B cell (primary cell): ENCODE measurements at regions not wholly inside any gene's neighbourhood (a gene's known extent, or its start where the extent isn't known, plus 50 kb on each side); places are given as distances from the start of the nearest gene placed in this dataset.

Experiments used
- ATAC-seq: fragments of 200-7000 bp; cut with Tn5 transposase; one replicate; pipeline ENCODE4 v1.10.0; 2021; ENCODE audit warnings: low read depth, mild to moderate bottlenecking, moderate number of reproducible peaks, moderate library complexity
- CTCF ChIA-PET: fragments of 350-600 bp; sonication (Branson Sonifier 250); formaldehyde crosslinking; loops from one replicate; lab custom pipeline; 2021; ENCODE audit warnings: antibody characterized with exemption, inconsistent platforms; lab: Charles Lee
- POLR2A ChIA-PET: fragments of 350-600 bp; sonication (Branson Sonifier 250); formaldehyde crosslinking; loops from one replicate; lab custom pipeline; 2021; ENCODE audit warnings: antibody characterized with exemption; lab: Charles Lee
- DNase-seq: peaks from one replicate; pipeline ENCODE4 v3.0.0; 2013
- H2AFZ ChIP-seq: 2 replicates; pipeline ENCODE4 v1.6.1; 2012; ENCODE audit warnings: mild to moderate bottlenecking, low read depth, low read length; ENCODE audit not compliant: insufficient read depth, poor library complexity, severe bottlenecking
- H3K27ac ChIP-seq, 2 donors: 1 replicate in 1 of 2; 2 replicates in 1 of 2; pipeline ENCODE4 v1.5.1; 2012 to 2013; ENCODE audit warnings: low read length in 2 of 2, mild to moderate bottlenecking in 2 of 2, moderate library complexity in 1 of 2
- H3K27me3 ChIP-seq, 4 experiments: fragments of 200-600 bp in 1 of 4; sonication (generic) in 1 of 4; replicated peaks in 1 of 4; 1 replicate in 2 of 4; 2 replicates in 2 of 4; pipeline versions ENCODE4 v1.6.1 to v1.7.0; 2013 to 2016; ENCODE audit warnings: low read length in 3 of 4, mild to moderate bottlenecking in 2 of 4, mixed read lengths in 1 of 4, moderate library complexity in 1 of 4; ENCODE audit not compliant: insufficient read depth in 4 of 4, control insufficient read depth in 3 of 4; ENCODE audit errors: control extremely low read depth in 1 of 4
- H3K36me3 ChIP-seq, 2 experiments: replicated peaks in 1 of 2; 1 replicate in 1 of 2; 2 replicates in 1 of 2; pipeline versions ENCODE4 v1.6.1 to v1.7.1; 2013; ENCODE audit warnings: low read length in 1 of 2; ENCODE audit not compliant: insufficient read depth in 2 of 2, control insufficient read depth in 1 of 2; ENCODE audit errors: control extremely low read depth in 1 of 2, extremely low read depth in 1 of 2
- H3K4me1 ChIP-seq, 2 donors: fragments of 200-600 bp in 1 of 2; sonication (generic) in 1 of 2; 1 replicate in 1 of 2; 2 replicates in 1 of 2; pipeline versions ENCODE4 v1.5.1 to v1.6.1; 2013 to 2017; ENCODE audit warnings: low read length in 2 of 2; ENCODE audit not compliant: control insufficient read depth in 2 of 2, insufficient read depth in 2 of 2
- H3K4me2 ChIP-seq: replicated peaks from 2 replicates; pipeline ENCODE3; 2012; ENCODE audit warnings: mild to moderate bottlenecking, low read depth, low read length; ENCODE audit not compliant: poor library complexity, severe bottlenecking
- H3K4me3 ChIP-seq, 5 experiments: fragments of 200-600 bp in 1 of 5; sonication (generic) in 1 of 5; 1 replicate in 3 of 5; 2 replicates in 2 of 5; pipeline versions ENCODE4 v1.5.1 to v1.7.0; 2011 to 2016; ENCODE audit warnings: low read length in 4 of 5, mild to moderate bottlenecking in 4 of 5, low read depth in 2 of 5, control low read depth in 1 of 5, moderate library complexity in 1 of 5; ENCODE audit not compliant: insufficient read depth in 1 of 5; ENCODE audit errors: control extremely low read depth in 1 of 5, extremely low read depth in 1 of 5
- H3K79me2 ChIP-seq: fragments of 200-600 bp; sonication (generic); one replicate; pipeline ENCODE4 v1.6.0; 2016; ENCODE audit warnings: low read length; ENCODE audit not compliant: control insufficient read depth, insufficient read depth
- H3K9ac ChIP-seq: fragments of 200-600 bp; sonication (generic); 2 replicates; pipeline ENCODE4 v1.6.1; 2017; ENCODE audit warnings: mild to moderate bottlenecking, low read length, moderate library complexity
- H3K9me3 ChIP-seq, 3 donors: one replicate each; pipeline versions ENCODE4 v1.6.1 to v1.7.1; 2013; ENCODE audit warnings: low read length in 2 of 3; ENCODE audit not compliant: control insufficient read depth in 2 of 3, insufficient read depth in 1 of 3; ENCODE audit errors: control extremely low read depth in 1 of 3
- H4K20me1 ChIP-seq: 2 replicates; pipeline ENCODE4 v1.6.0; 2012; ENCODE audit warnings: mild to moderate bottlenecking, low read length; ENCODE audit not compliant: insufficient read depth, control insufficient read depth, poor library complexity, severe bottlenecking
- H3K27ac Mint-ChIP-seq: one replicate; pipeline ENCODE4 v1.8.0; 2021; ENCODE audit warnings: mixed read lengths
- H3K27me3 Mint-ChIP-seq: one replicate; pipeline ENCODE4 v1.8.0; 2021; ENCODE audit warnings: mixed read lengths
- H3K4me1 Mint-ChIP-seq: one replicate; pipeline ENCODE4 v1.8.0; 2021; ENCODE audit warnings: mixed read lengths
- H3K4me3 Mint-ChIP-seq: one replicate; pipeline ENCODE4 v1.8.0; 2021; ENCODE audit warnings: mixed read lengths
- H3K9me3 Mint-ChIP-seq: one replicate; pipeline ENCODE4 v1.8.0; 2022; ENCODE audit warnings: mixed read lengths; ENCODE audit not compliant: insufficient read depth
- EZH2 ChIP-seq: IDR thresholded peaks from 2 replicates; pipeline ENCODE4 v1.6.1; 2012; ENCODE audit warnings: borderline replicate concordance, low read depth, mild to moderate bottlenecking, moderate library complexity, low read length; ENCODE audit not compliant: insufficient read depth, poor library complexity, severe bottlenecking
- WGBS: methylation state at CpG from one replicate; pipeline ENCODE4 v1.1.5; 2013; ENCODE audit warnings: missing lambda C conversion rate; ENCODE audit not compliant: insufficient coverage; 5-methylcytosine and 5-hydroxymethylcytosine counted together
- intact Hi-C: fragments of 100-400 bp; cut with micrococcal nuclease; formaldehyde crosslinking; loops from one replicate; pipeline ENCODE4 v1.10.0; 2022
- TF ChIP-seq, protein P1 (sequence below): fragments of 200-600 bp; IDR thresholded peaks from one replicate; pipeline ENCODE4 v1.8.0; 2022; ENCODE audit warnings: antibody characterized with exemption, mild to moderate bottlenecking

DNA sequence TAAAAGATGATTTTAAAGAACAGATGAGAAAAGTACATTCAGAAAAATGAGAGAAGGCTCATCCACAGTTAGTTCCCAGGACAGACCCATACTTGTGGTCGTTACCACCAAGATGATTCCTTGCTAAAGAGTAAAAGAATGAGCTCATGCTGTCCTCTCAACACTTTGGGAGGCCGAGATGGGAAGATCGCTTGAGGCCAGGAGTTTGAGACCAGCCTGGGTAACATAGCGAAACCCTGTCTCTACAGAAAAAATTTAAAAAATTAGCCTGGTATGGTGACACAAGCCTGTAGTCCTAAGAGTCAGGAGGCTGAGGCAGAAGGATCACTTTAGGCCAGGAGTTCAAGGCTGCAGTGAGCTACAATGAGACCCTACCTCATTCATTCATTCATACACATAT is 60.7 kb upstream of the CNEP1R1 start:
- Mint-ChIP-seq H3K4me3 (no peak overlapping the region), H3K4me1 (no peaks in the 10 kb centered on the region), H3K27ac (no peak overlapping the region), H3K9me3 (no peaks in the 10 kb centered on the region), H3K27me3 (peaks cover 24% of the 10 kb centered on the region)
- Histone ChIP-seq H3K9me3 (no peaks in the 10 kb centered on the region), H3K4me3 (no peak overlapping the region), H3K4me1 (no peaks in the 10 kb centered on the region), H3K9ac (no peak overlapping the region), H4K20me1 (no peaks in the 10 kb centered on the region), H3K79me2 (no peaks in the 10 kb centered on the region), H3K4me2 (no peak overlapping the region), H3K36me3 (no peaks in the 10 kb centered on the region), H3K27ac (no peak overlapping the region), H3K27me3 (peaks cover 0 to 5% (median 0%) of the 10 kb centered on the region in 4 experiments), H2AFZ (no peak overlapping the region)
- intact Hi-C loops, result no loop called here
- 88% methylated on average over 3 of the region's 4 CpGs for WGBS
- CTCF ChIA-PET, result no interaction called here
- DNase-seq, result no peak
- no peak for TF ChIP-seq EZH2
- TF ChIP-seq, protein P1, sequence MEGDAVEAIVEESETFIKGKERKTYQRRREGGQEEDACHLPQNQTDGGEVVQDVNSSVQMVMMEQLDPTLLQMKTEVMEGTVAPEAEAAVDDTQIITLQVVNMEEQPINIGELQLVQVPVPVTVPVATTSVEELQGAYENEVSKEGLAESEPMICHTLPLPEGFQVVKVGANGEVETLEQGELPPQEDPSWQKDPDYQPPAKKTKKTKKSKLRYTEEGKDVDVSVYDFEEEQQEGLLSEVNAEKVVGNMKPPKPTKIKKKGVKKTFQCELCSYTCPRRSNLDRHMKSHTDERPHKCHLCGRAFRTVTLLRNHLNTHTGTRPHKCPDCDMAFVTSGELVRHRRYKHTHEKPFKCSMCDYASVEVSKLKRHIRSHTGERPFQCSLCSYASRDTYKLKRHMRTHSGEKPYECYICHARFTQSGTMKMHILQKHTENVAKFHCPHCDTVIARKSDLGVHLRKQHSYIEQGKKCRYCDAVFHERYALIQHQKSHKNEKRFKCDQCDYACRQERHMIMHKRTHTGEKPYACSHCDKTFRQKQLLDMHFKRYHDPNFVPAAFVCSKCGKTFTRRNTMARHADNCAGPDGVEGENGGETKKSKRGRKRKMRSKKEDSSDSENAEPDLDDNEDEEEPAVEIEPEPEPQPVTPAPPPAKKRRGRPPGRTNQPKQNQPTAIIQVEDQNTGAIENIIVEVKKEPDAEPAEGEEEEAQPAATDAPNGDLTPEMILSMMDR, result no peak
- ATAC-seq, result no peak
- POLR2A ChIA-PET, result no interaction called here

DNA sequence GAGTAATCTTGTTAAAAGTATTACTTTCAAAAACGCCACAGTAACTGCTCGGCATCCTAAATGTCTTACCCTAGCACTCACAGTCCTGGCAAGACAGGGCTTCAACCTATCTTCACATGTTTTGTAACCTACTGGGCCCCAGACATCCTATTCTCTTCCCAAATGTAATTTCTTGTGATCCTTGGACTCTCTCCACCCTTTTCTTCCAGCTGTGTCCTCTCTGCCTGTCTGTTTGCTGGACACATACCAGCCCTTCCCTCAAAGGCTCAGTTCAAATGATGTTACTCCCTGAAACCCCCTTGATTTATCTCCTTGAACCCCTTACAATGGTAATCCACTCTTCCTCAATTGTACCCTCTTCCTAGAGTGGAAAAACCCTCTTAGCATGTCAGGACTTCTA is 60.1 kb upstream of the CNEP1R1 start:
- Histone ChIP-seq H3K27me3 (peaks cover 0 to 11% (median 1%) of the 10 kb centered on the region in 4 experiments), H3K36me3 (no peaks in the 10 kb centered on the region), H3K9me3 (no peaks in the 10 kb centered on the region), H3K4me3 (no peak overlapping the region), H3K9ac (no peak overlapping the region), H3K4me2 (no peak overlapping the region), H3K79me2 (no peaks in the 10 kb centered on the region), H4K20me1 (no peaks in the 10 kb centered on the region), H3K27ac (no peak overlapping the region), H3K4me1 (no peaks in the 10 kb centered on the region), H2AFZ (no peak overlapping the region)
- intact Hi-C loops, result no loop called here
- DNase-seq (no peak), ATAC-seq (no peak)
- TF ChIP-seq EZH2, result no peak
- TF ChIP-seq, protein P1, result no peak
- Mint-ChIP-seq H3K4me1 (no peaks in the 10 kb centered on the region), H3K4me3 (no peak overlapping the region), H3K9me3 (no peaks in the 10 kb centered on the region), H3K27me3 (peaks cover 30% of the 10 kb centered on the region), H3K27ac (no peak overlapping the region)
- CTCF ChIA-PET, result no interaction called here
- POLR2A ChIA-PET, result no interaction called here
- 100% methylated on average over 2 of the region's 2 CpGs for WGBS
